Activated gamma-delta T cell treated with anti-CD3 and anti-CD28 coated beads, Interleukin-2, amount 50 U/mL, for 16 hours (primary cell): ENCODE measurements at regions not wholly inside any gene's neighbourhood (a gene's known extent, or its start where the extent isn't known, plus 50 kb on each side); places are given as distances from the start of the nearest gene placed in this dataset.
"Not testable (repeated sequence)": the region's sequence is repeated elsewhere in the genome, so short reads cannot be mapped to it uniquely, and the experiment has no call there.

Experiments used
- DNase-seq: peaks from one replicate; pipeline ENCODE4 v3.0.0-alpha.2; 2020; ENCODE audit warnings: low read depth

DNA sequence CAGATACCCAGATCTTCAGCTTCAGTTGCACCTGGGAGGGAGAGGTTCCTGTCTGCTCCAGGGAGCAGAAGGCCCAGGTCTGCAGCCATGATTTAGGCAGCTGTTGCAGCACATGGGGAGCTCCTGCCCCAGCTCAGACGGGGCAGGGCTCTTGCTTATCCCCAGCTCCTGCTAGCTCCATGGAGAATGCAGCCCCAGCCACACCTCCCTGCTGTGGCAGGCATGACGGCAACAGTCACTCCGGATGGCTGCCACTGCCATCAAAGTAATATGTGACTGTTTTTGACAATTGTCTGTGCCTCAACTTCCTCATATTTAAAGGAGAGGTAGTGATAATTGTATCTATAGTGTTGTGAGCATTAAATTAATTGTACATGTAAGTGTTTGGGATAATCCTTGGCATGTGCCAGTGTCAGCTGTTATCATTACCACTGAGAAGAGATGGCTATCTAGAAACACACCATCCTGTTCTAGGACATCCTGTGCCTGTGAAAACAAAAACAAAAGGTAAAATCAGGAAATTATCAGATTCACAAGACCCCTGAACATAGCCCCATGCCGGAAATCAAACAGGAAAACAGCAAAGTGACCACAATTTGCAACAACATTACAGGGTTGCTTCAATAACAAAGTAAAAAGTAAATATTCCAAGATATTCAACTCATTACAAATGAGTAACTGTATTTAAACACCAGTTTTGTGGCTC lies 1048.8 kb upstream of the ACO1 start:
- no peak for DNase-seq

GRCh38 chr9:31336386-31336785 lies 1048.1 kb upstream of the ACO1 start:
- no peak for DNase-seq

- DNase-seq, result no peak
These were observed 1047.6 kb upstream of the ACO1 start for GRCh38 chr9:31336841-31337240.

DNA sequence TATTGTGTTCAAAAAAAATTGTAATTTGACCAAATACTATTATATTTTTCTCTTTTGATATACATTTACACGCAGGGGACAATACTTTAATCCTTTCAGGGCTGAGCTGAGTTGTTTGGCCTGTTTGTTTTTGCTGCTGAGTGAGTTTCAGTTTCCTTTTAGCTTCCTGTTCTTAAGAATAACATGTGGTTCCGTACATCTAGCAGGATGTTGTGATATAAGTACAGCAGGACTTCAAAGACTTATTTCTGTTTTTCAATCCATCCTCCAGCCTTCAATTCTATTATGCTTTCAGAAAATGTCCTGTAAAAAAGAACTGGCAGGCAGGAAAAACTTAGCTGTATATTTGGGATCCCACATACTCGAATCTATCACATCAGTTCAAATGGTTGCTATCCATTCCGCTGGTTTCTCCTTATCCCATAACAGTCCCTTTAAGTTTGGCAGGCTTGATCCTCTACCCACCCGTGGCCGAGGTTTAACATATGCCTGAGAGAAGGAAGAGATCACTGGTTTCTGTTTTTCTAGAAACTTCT lies 1037.3 kb upstream of the ACO1 start:
- DNase-seq, result no peak

GRCh38 chr9:31355159-31355882 lies 1029.1 kb upstream of the ACO1 start:
- DNase-seq, result no peak

- DNase-seq, result no peak
These were observed 1028.5 kb upstream of the ACO1 start for GRCh38 chr9:31355965-31356364.

- DNase-seq, result no peak
These were observed 1025.4 kb upstream of the ACO1 start for GRCh38 chr9:31359071-31359470.

DNA sequence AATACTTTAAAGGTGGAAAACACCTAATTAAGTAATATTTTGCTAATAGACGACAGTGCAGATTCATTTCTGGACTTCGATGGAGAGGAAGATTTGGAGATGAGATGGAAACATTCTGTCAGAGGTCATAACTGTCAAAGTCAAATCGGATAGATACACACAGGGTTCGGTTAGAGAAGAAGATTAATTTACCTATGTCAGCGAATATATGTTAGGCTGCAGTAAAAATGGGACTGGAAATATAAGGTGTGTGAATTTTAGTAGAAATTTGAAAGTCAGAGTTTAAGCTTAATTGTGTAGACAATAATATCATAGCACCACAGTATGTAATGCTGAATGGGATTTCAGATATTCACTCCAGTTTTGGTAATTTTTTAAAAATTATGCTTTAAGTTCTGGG lies 1020.3 kb upstream of the ACO1 start:
- no peak for DNase-seq

DNA sequence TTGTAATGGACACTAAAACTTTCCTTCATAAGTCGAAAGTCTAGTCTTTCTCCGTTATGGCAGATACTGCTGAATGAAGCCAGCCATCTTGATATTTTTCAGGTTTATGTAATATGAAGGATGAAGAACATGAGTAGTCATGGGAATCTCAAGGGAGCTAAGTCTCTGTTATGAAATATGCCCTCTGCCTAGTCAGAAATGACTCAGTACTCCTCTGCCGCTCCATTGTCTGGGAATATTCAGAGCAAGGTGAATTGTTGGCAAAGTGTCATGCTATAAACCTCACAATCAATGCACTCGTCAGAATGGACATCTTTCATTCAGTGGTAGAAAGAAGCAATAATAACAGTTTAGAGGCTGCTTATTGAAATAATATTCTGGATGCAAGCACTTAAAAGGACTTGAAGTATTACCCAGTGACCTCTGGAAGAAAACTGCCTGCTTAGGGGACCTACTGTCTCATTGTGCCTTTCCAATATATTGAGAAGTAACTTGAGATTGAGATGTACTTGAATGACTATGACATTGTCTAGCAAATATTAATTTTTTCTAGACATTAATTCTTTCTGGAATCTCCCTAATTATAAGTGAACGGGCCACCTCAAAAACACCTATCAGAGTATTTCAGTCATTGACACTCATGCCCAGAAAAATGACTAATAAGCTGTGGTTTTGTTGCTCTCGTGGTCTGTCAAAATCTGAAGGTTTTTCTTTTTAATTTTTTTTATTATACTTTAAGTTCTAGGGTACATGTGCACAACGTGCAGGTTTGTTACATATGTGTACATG lies 1011.5 kb upstream of the ACO1 start:
- DNase-seq, result no peak

GRCh38 chr9:31377358-31377757 lies 1007.1 kb upstream of the ACO1 start:
- DNase-seq, result no peak

DNA sequence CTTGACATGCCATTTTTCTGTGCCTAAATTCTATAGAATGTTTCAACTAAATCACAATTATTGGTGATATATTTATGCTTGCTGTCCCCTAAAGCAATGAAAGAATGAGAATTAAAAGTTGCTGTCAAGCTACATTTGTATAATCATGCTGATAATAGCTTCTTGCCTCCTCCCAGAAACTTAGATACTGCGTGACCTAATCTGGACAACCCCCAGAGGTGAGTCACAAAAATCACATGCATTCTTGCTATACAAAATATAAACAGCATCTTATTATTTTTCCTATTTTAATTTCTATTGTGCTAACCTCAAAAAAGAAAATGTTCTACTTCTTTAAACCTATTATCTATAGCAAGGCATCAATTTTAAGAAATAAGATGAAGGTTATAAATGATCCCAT lies 995.8 kb upstream of the ACO1 start:
- DNase-seq, result no peak

GRCh38 chr9:31389075-31389474 lies 995.4 kb upstream of the ACO1 start:
- DNase-seq, result no peak

DNA sequence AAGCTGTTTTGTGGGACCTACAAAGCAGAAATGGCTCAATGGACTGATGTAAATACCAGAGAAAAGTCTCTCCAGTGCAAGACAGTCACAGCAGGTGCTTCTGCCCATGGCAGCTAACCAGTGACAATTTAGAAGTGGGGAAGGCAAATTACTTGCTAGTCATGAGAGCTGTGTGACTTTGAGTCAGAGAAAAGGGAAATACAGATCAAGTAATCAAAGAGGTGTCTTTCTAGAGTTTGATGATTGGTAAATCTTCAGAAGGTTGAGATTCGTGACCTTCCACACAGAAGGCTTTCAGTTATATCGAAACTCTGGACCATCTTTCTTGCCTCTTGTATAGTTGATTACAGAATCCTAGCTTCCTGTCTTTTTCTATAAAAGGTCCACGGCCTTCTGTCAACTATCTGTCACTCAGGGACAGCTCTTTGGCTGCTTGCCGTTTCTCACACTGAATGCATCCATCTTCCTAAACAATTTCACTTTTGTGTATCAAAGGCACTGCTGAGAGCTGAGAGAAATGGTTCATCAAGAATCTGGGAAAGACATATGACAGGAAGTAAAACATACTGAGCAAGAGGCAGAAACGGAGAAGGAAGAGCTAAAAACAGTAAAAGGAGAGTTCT lies 993.9 kb upstream of the ACO1 start:
- DNase-seq, result no peak

DNA sequence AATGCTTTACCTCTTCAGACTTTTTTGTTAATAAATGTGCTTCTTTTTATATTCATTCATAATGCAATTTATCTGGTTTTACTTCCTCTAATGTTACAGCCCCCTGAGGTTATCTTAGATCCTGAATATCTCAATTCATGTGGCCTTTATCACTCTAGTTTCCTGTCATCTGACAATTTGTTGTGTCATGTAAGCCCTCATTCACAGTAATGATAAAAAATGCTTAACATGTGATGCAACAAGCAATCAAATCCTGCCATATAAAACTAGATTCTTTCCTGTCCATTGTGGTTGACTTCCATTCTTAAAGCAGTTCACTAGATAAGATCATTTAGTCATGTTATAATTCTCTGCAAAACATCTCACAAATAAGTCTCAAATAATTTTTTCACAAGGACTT lies 991.2 kb upstream of the ACO1 start:
- DNase-seq, result no peak

DNA sequence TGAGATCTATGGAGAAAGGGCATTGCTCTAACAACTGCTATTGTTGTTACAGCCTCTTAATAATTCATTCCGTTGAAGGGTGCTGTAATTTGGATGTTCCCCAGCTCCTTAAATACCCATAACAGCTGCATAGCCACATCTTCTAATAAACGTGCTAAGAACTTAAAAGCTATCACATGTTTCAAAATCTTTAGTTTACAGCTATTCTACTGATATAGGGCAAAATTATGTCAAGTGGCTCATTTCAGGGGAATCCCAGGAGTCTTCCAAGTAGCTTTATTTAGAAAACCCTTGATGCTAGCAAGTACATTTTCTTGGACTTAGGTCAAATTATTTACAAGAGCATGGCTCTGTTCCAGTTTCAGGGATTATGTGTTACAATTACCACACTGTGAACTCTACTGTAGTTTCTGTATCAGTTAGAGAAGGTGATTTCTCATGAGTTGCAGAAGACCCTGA lies 990.4 kb upstream of the ACO1 start:
- DNase-seq, result no peak

DNA sequence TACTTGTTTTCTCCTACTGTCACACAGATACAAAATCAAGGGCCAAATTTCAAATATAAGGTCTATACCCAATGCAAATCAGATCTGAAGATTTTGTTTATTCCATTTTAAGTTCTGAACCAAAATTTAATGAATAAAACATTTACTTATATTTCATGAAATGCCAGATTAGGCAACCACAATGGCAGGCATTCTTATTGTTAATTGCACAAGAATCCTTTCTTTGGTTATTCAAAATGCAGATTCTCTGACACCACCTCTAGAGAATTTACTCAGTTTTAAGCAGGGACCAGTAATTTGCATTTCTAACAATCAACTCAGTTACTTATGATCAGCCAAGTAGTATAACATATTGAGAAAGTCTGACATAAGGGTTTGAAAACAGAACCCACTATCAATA lies 972.4 kb upstream of the ACO1 start:
- no peak for DNase-seq

DNA sequence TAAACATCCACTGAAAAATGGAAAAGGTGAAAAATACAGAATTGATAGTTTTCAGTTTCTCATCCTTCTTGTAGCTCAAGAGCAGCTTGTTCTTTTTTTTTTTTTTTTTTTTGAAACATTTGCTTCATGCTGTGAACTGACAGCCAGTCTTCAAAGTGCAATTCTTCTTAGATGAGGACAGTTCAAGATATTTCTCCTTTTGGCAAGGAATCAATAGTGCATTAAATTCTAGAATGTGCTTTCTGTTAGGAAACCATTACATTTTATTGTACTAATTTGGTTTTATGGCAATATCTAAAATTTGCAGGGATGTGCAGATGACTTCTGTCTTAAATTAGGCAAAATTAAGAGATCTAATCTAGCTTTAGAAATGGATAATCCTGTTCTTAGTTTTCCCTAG lies 969.3 kb upstream of the ACO1 start:
- no peak for DNase-seq

GRCh38 chr9:31418419-31418818 lies 966.0 kb upstream of the ACO1 start:
- DNase-seq, result no peak

GRCh38 chr9:31443630-31444457 lies 940.6 kb upstream of the ACO1 start:
- not testable (repeated sequence) for DNase-seq

DNA sequence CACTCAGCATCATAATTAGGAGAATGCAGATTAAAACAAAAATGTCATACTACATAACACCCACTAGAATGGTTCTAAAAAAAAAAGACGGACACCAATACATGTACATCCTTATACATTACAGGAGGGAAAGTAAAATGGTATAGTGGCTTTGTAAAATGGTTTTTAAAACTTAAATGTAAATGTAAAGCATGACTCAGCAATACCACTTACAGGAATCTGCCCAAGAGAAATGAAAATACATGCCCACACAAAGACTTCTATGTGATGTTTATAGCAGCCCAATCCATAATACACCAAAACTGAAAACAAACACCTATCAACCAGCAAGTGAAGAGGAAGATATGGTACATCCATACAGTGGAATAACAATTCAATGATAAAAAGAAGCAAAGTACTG lies 939.1 kb upstream of the ACO1 start:
- no peak for DNase-seq

- DNase-seq, result no peak
These were observed 938.5 kb upstream of the ACO1 start for GRCh38 chr9:31445960-31446359.
